Central memory CD4-positive, alpha-beta T cell (primary cell): ENCODE measurements at regions not wholly inside any gene's neighbourhood (a gene's known extent, or its start where the extent isn't known, plus 50 kb on each side); places are given as distances from the start of the nearest gene placed in this dataset.
A peak's percentile ranks its signal among the peaks of the same experiment; 100 is the strongest.
"Not testable (repeated sequence)": the region's sequence is repeated elsewhere in the genome, so short reads cannot be mapped to it uniquely, and the experiment has no call there.

Experiments
- DNase-seq: peaks from one replicate; pipeline ENCODE4 v3.0.0; 2022

DNA sequence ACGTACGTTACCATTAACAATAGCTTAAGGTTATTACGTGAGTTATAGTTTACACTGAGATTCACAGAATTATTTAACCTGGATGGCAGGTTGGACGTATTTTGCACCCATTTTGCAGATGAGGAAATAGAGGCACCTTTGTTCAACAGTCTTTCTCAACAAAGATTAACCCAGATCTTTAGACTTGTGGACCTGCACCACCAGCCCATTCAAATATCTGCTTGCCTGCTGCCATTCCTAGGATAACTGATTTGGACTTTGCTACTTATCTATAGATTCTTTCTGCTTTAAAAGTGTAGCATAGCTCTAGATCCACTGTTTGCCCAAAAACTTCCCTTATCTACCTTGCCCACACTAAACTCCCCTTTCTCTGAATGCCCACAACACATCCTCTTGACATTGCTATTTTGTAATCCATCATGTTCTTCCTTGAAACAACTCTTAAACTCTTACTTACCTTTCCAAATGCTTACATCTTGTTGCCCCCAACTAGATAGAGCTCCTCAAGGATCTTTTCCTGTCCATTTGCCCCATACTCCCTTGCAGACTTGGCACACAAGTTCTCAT is 56.4 kb upstream of the TNFAIP3 start:
- no peak for DNase-seq

- DNase-seq = peak; percentile 79
These were observed 55.7 kb upstream of the TNFAIP3 start for GRCh38 chr6:137811121-137811915.

DNA sequence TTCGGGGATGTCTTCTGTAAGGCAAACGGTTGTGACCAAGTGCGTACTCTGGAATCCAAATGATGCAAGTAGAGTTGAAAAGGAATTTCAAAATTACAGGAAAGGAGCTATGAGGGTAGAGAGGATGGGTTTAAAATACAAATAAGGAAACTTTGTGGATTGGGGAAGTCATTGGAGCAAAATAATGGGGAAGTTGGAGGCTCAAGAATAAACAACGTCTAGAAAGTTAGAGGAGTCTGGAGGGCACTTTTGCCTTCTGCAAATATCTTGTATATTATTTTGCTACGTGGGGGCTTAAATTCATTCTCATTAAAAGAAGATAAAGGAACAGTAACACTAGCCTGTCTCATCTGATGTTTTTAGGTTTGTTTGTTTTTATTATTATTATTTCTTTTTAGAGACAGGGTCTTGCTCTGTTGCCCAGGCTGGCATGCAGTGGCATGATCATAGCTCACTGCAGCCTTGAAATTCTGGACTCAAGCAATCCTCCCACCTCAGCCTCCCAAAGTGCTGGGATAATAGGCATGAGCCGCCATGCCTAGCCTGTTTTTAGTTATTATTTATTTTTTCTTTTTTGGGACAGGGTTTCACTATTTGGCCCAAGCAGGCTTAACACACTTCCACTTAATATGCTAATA is 55.0 kb upstream of the TNFAIP3 start:
- DNase-seq = no peak

DNA sequence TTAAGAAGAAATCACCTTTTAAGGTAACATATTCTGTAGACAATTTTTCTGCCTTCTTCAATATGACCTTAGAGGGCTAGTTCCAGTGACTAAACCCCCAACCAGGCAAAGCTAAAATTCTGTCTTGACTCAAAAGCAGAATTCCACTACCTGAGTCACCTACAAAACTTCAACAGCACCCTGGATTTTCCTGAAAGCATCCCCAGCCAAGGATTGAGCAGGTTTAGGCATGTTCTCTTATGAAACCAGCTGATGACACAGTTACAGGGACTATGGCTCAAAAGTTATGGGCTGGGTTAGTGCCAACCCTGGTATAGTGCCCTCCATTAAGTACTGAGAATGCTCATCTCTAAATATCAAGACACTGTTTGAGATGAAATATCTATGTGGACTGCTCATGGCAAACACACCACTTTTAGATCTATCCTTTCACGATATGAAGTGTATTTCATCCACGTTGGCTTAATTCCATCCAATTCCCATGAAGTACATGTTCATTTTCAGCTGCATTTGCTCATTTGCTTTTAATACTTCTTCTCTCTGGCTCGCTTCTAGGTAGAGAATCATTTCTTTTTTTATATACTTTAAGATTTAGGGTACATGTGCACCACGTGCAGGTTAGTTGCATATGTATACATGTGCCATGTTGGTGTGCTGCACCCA is 53.6 kb upstream of the TNFAIP3 start:
- no peak for DNase-seq

DNA sequence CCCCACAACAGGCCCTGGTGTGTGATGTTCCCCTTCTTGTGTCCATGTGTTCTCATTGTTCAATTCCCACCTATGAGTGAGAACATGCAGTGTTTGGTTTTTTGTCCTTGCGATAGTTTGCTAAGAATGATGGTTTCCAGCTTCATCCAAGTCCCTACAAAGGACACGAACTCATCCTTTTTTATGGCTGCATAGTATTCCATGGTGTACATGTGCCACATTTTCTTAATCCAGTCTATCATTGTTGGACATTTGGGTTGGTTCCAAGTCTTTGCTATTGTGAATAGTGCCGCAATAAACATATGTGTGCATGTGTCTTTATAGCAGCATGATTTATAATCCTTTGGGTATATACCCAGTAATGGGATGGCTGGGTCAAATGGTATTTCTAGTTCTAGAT is 53.0 kb upstream of the TNFAIP3 start:
- not testable (repeated sequence) for DNase-seq

DNA sequence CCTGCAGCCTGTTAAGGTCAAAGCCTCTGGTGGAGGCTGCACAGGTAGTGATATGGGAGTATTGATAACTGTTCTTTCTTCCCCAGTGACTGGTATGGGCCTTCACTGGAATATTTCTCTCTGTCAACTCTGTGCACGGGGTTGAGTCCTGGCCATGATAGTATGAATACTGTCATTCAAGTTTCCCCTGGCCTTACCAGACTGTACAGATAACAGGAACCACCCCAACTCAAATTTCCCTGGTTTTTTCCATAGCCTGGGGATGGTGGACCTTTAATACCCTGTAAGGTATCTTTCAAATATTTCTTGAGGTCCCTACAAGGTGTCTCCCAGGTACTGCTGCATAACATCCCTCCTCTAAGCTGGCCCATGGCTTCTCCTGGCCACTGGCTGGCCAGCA is 51.4 kb upstream of the TNFAIP3 start:
- DNase-seq = no peak

- DNase-seq = peak; percentile 20
These were observed 50.9 kb upstream of the TNFAIP3 start for GRCh38 chr6:137816133-137816579.

GRCh38 chr6:137816688-137817618 is 50.1 kb upstream of the TNFAIP3 start:
- no peak for DNase-seq
